ENCODE measurements at regions not wholly inside any gene's neighbourhood (a gene's known extent, or its start where the extent isn't known, plus 50 kb on each side); places are given as distances from the start of the nearest gene placed in this dataset.

- Histone ChIP-seq H3K4me3 (no peak overlapping the region), H3K27ac (no peak overlapping the region)
Observed at GRCh38 chr2:6417050-6417449, 448.7 kb downstream of the CMPK2 start.

- Histone ChIP-seq H3K27ac (no peak overlapping the region), H3K4me3 (no peak overlapping the region)
Observed at GRCh38 chr2:6418291-6418690, 447.4 kb downstream of the CMPK2 start.

GRCh38 chr2:6421138-6421730 lies 444.5 kb downstream of the CMPK2 start:
- Histone ChIP-seq H3K4me3 (no peak overlapping the region), H3K27ac (no peak overlapping the region)

- Histone ChIP-seq H3K27ac (no peak overlapping the region), H3K4me3 (no peak overlapping the region)
Observed at GRCh38 chr2:6421888-6422287, 443.8 kb downstream of the CMPK2 start.

- no peak overlapping the region for H3K27ac ChIP-seq
- no peak overlapping the region for H3K4me3 ChIP-seq
Observed at GRCh38 chr2:6423157-6423556, 442.6 kb downstream of the CMPK2 start.

GRCh38 chr2:6423944-6424343 lies 441.8 kb downstream of the CMPK2 start:
- Histone ChIP-seq H3K4me3 (no peak overlapping the region), H3K27ac (no peak overlapping the region)

GRCh38 chr2:6425032-6425431 lies 440.7 kb downstream of the CMPK2 start:
- Histone ChIP-seq H3K4me3 (no peak overlapping the region), H3K27ac (no peak overlapping the region)

GRCh38 chr2:6429210-6429986 lies 436.3 kb downstream of the CMPK2 start:
- Histone ChIP-seq H3K27ac (no peak overlapping the region), H3K4me3 (no peak overlapping the region)

- H3K4me3 ChIP-seq = no peak overlapping the region
Observed at GRCh38 chr2:6434438-6434837, 431.3 kb downstream of the CMPK2 start.

GRCh38 chr2:6441800-6442199 lies 423.9 kb downstream of the CMPK2 start:
- H3K4me3 ChIP-seq = no peak overlapping the region
- H3K27ac ChIP-seq = no peak overlapping the region

More at GRCh38 chr2:6434438-6434837, 431.3 kb downstream of the CMPK2 start:
- no peak overlapping the region for H3K27ac ChIP-seq

- no peak overlapping the region for H3K4me3 ChIP-seq
- H3K27ac ChIP-seq = no peak overlapping the region
Observed at GRCh38 chr2:6442252-6442985, 423.3 kb downstream of the CMPK2 start.

GRCh38 chr2:6443061-6443823 lies 422.5 kb downstream of the CMPK2 start:
- no peak overlapping the region for H3K27ac ChIP-seq
- H3K4me3 ChIP-seq = no peak overlapping the region

GRCh38 chr2:6444514-6444913 lies 421.2 kb downstream of the CMPK2 start:
- Histone ChIP-seq H3K4me3 (no peak overlapping the region), H3K27ac (no peak overlapping the region)

GRCh38 chr2:6445156-6445555 lies 420.6 kb downstream of the CMPK2 start:
- Histone ChIP-seq H3K27ac (no peak overlapping the region), H3K4me3 (no peak overlapping the region)

GRCh38 chr2:6446938-6447608 lies 418.6 kb downstream of the CMPK2 start:
- H3K27ac ChIP-seq = no peak overlapping the region

GRCh38 chr2:6448893-6449292 lies 416.8 kb downstream of the CMPK2 start:
- no peak overlapping the region for H3K27ac ChIP-seq
- no peak overlapping the region for H3K4me3 ChIP-seq

More at GRCh38 chr2:6446938-6447608, 418.6 kb downstream of the CMPK2 start:
- H3K4me3 ChIP-seq = no peak overlapping the region

GRCh38 chr2:6449343-6449742 lies 416.4 kb downstream of the CMPK2 start:
- Histone ChIP-seq H3K27ac (no peak overlapping the region), H3K4me3 (no peak overlapping the region)

GRCh38 chr2:6452702-6453481 lies 412.8 kb downstream of the CMPK2 start:
- no peak overlapping the region for H3K27ac ChIP-seq
- no peak overlapping the region for H3K4me3 ChIP-seq

Measured in skin epidermis (tissue), 12 donors.